ENCODE measurements at regions not wholly inside any gene's neighbourhood (a gene's known extent, or its start where the extent isn't known, plus 50 kb on each side); places are given as distances from the start of the nearest gene placed in this dataset.

- TF ChIP-seq CTCF (IDR thresholded peaks at IDR 0.05; ENCODE audit: extremely low read depth in 1 of 2, insufficient read depth in 1 of 2, low read depth in 1 of 2, low read length in 2 of 2) (no peak), POLR2A (IDR thresholded peaks at IDR 0.05; ENCODE audit: low read depth, low read length) (no peak), JUN (IDR thresholded peaks at IDR 0.05; ENCODE audit: borderline replicate concordance, insufficient read depth, insufficient read length, low read depth) (no peak), MYC (IDR thresholded peaks at IDR 0.05; ENCODE audit: low read depth, low read length) (no peak), EZH2 (IDR thresholded peaks at IDR 0.05; ENCODE audit: borderline replicate concordance, low read depth, low read length, severe bottlenecking) (no peak), MAX (IDR thresholded peaks at IDR 0.05; ENCODE audit: insufficient read depth, insufficient read length) (no peak), POLR2AphosphoS5 (IDR thresholded peaks at IDR 0.05; ENCODE audit: insufficient read depth, low read depth, low read length) (no peak)
These were observed 197.4 kb downstream of the SETD4 start for GRCh38 chr21:35862969-35863368.

Measured in endothelial cell of umbilical vein (primary cell).